IMR-90 (cell line): ENCODE measurements at regions not wholly inside any gene's neighbourhood (a gene's known extent, or its start where the extent isn't known, plus 50 kb on each side); places are given as distances from the start of the nearest gene placed in this dataset.

Experiments
- ATAC-seq: fragments of 200-7000 bp; cut with Tn5 transposase; 2 replicates; pipeline ENCODE4 v1.9.1; 2020; ENCODE audit warnings: low read depth, mild to moderate bottlenecking, moderate library complexity
- BruUV-seq: library from RNA; stranded (reverse); fragments of 400-500 nt; replicated peaks from 2 replicates; lab custom pipeline; 2021; lab: Mats Ljungman, UMichigan
- CTCF ChIA-PET: fragments of 300-600 bp; formaldehyde crosslinking; extraction: SDS; loops from one replicate; lab custom pipeline; 2021; ENCODE audit warnings: antibody characterized with exemption; lab: Yijun Ruan, JAX
- POLR2A ChIA-PET: fragments of 300-600 bp; sonication (Branson Sonifier 250); formaldehyde crosslinking; loops from one replicate; lab custom pipeline; 2022; ENCODE audit warnings: antibody characterized with exemption; ENCODE audit not compliant: unreplicated experiment; lab: Charles Lee
- DNase-seq: peaks from one replicate; pipeline ENCODE4 v3.0.0; 2013
- H2AFZ ChIP-seq: replicated peaks from 2 replicates; pipeline ENCODE3; 2013; ENCODE audit warnings: low read length, mild to moderate bottlenecking; ENCODE audit not compliant: poor library complexity
- H2AK5ac ChIP-seq: 2 replicates; pipeline ENCODE4 v1.6.1; 2013; ENCODE audit warnings: low read depth, low read length, inconsistent platforms
- H2AK9ac ChIP-seq: replicated peaks from 2 replicates; pipeline ENCODE3; 2013; ENCODE audit warnings: mild to moderate bottlenecking, low read depth, low read length, moderate library complexity; ENCODE audit not compliant: poor library complexity
- H2BK120ac ChIP-seq: 2 replicates; pipeline ENCODE4 v1.6.1; 2013; ENCODE audit warnings: low read depth, low read length, inconsistent platforms
- H2BK15ac ChIP-seq: 3 replicates; pipeline ENCODE4 v1.6.1; 2013; ENCODE audit warnings: low read depth, low read length, inconsistent platforms
- H2BK20ac ChIP-seq: 2 replicates; pipeline ENCODE4 v1.6.1; 2013; ENCODE audit warnings: low read depth, mild to moderate bottlenecking, inconsistent platforms, low read length, moderate library complexity
- H2BK5ac ChIP-seq: 2 replicates; pipeline ENCODE4 v1.6.1; 2013; ENCODE audit warnings: mild to moderate bottlenecking, low read depth, low read length, inconsistent platforms; ENCODE audit not compliant: poor library complexity, severe bottlenecking
- H3K14ac ChIP-seq: replicated peaks from 2 replicates; pipeline ENCODE4 v1.6.1; 2013; ENCODE audit warnings: low read depth, low read length, inconsistent platforms
- H3K18ac ChIP-seq: 2 replicates; pipeline ENCODE4 v1.6.1; 2013; ENCODE audit warnings: low read depth, low read length, control low read depth
- H3K23ac ChIP-seq: 2 replicates; pipeline ENCODE4 v1.6.1; 2013; ENCODE audit warnings: low read depth, low read length, inconsistent platforms
- H3K27ac ChIP-seq: 2 replicates; pipeline ENCODE4 v1.5.1; 2013; ENCODE audit warnings: mild to moderate bottlenecking, control low read depth, low read length; ENCODE audit not compliant: insufficient read depth
- H3K27me3 ChIP-seq: 2 replicates; pipeline ENCODE4 v1.6.1; 2013; ENCODE audit warnings: low read length; ENCODE audit not compliant: control insufficient read depth, insufficient read depth
- H3K36me3 ChIP-seq: 2 replicates; pipeline ENCODE4 v1.6.1; 2013; ENCODE audit warnings: low read length, mixed read lengths; ENCODE audit not compliant: control insufficient read depth, insufficient read depth
- H3K4ac ChIP-seq: 2 replicates; pipeline ENCODE4 v1.6.1; 2013; ENCODE audit warnings: low read depth, low read length, inconsistent platforms
- H3K4me1 ChIP-seq: 2 replicates; pipeline ENCODE4 v1.6.1; 2013; ENCODE audit warnings: low read length, mixed read lengths; ENCODE audit not compliant: control insufficient read depth, insufficient read depth
- H3K4me2 ChIP-seq: 2 replicates; pipeline ENCODE4 v1.6.1; 2013; ENCODE audit warnings: low read depth, mild to moderate bottlenecking, control low read depth, low read length, moderate library complexity
- H3K4me3 ChIP-seq: 2 replicates; pipeline ENCODE4 v1.5.1; 2013; ENCODE audit warnings: low read depth, mild to moderate bottlenecking, control low read depth, low read length, moderate library complexity; ENCODE audit not compliant: insufficient read depth
- H3K56ac ChIP-seq: 2 replicates; pipeline ENCODE4 v1.6.1; 2013; ENCODE audit warnings: low read length, inconsistent platforms; ENCODE audit not compliant: insufficient read depth; ENCODE audit errors: extremely low read depth
- H3K79me1 ChIP-seq, 2 experiments: 2 replicates each; pipeline ENCODE4 v1.6.1; 2013; ENCODE audit warnings: low read length in 2 of 2, inconsistent platforms in 1 of 2, low read depth in 1 of 2
- H3K9ac ChIP-seq: 2 replicates; pipeline ENCODE4 v1.6.1; 2013; ENCODE audit warnings: low read depth, low read length, control low read depth
- H3K9me1 ChIP-seq: 2 replicates; pipeline ENCODE4 v1.6.1; 2013; ENCODE audit warnings: low read length, inconsistent platforms; ENCODE audit not compliant: insufficient read depth
- H3K9me3 ChIP-seq: 2 replicates; pipeline ENCODE4 v1.6.1; 2013; ENCODE audit warnings: low read length; ENCODE audit not compliant: control insufficient read depth, insufficient read depth
- H4K20me1 ChIP-seq: 2 replicates; pipeline ENCODE4 v1.6.1; 2013; ENCODE audit warnings: low read length, inconsistent platforms; ENCODE audit not compliant: insufficient read depth
- H4K5ac ChIP-seq: 2 replicates; pipeline ENCODE4 v1.6.1; 2013; ENCODE audit warnings: mild to moderate bottlenecking, low read depth, low read length, control low read depth
- H4K8ac ChIP-seq, 2 experiments: 2 replicates each; pipeline ENCODE4 v1.6.1; 2013; ENCODE audit warnings: low read depth in 2 of 2, low read length in 2 of 2, control low read depth in 1 of 2, inconsistent platforms in 1 of 2
- H4K91ac ChIP-seq: 2 replicates; pipeline ENCODE4 v1.6.1; 2013; ENCODE audit warnings: low read depth, low read length, inconsistent platforms; ENCODE audit not compliant: insufficient read depth
- BHLHE40 ChIP-seq: fragments of 150-350 bp; IDR thresholded peaks from 2 replicates; pipeline ENCODE4 v1.6.1; 2016; ENCODE audit warnings: mild to moderate bottlenecking, low read depth, low read length
- CHD1 ChIP-seq: IDR thresholded peaks from 2 replicates; pipeline ENCODE4 v1.6.1; 2012; ENCODE audit warnings: low read depth, low read length, improper control_type of control experiment
- CTCF ChIP-seq: conservative IDR thresholded peaks from 2 replicates; pipeline ENCODE4 v1.5.1; 2012; ENCODE audit warnings: mild to moderate bottlenecking, low read depth, low read length, improper control_type of control experiment
- ELK1 ChIP-seq: fragments of 150-350 bp; IDR thresholded peaks from 2 replicates; pipeline ENCODE4 v1.6.1; 2016; ENCODE audit warnings: low read depth, mild to moderate bottlenecking, low read length, moderate library complexity, borderline replicate concordance
- MAZ ChIP-seq: IDR thresholded peaks from 2 replicates; pipeline ENCODE4 v1.6.1; 2012; ENCODE audit warnings: low read depth, mild to moderate bottlenecking, low read length, improper control_type of control experiment, moderate library complexity, borderline replicate concordance
- MXI1 ChIP-seq: IDR thresholded peaks from 2 replicates; pipeline ENCODE4 v1.6.1; 2012; ENCODE audit warnings: low read depth, mild to moderate bottlenecking, low read length, moderate library complexity, borderline replicate concordance
- POLR2A ChIP-seq: IDR thresholded peaks from 2 replicates; pipeline ENCODE4 v1.6.1; 2012; ENCODE audit warnings: mild to moderate bottlenecking, low read depth, low read length
- RAD21 ChIP-seq: IDR thresholded peaks from 2 replicates; pipeline ENCODE4 v1.6.1; 2012; ENCODE audit warnings: low read length, improper control_type of control experiment
- RFX5 ChIP-seq: IDR thresholded peaks from 2 replicates; pipeline ENCODE4 v1.8.0; 2012; ENCODE audit warnings: low read depth, mild to moderate bottlenecking, low read length, moderate library complexity
- SMC3 ChIP-seq: fragments of 150-350 bp; IDR thresholded peaks from 2 replicates; pipeline ENCODE4 v1.6.1; 2016; ENCODE audit warnings: low read depth, mild to moderate bottlenecking, antibody characterized with exemption, low read length, moderate library complexity
- USF2 ChIP-seq: fragments of 150-350 bp; IDR thresholded peaks from 2 replicates; pipeline ENCODE4 v1.6.1; 2017; ENCODE audit warnings: mild to moderate bottlenecking, antibody characterized with exemption, low read length, low read depth
- WGBS, 2 experiments: methylation state at CpG; one replicate each; pipeline versions ENCODE4 v1.1.5 to v1.1.7; 2013; ENCODE audit warnings: missing lambda C conversion rate in 2 of 2; ENCODE audit not compliant: insufficient read length in 1 of 2; ENCODE audit errors: extremely low coverage in 2 of 2; 5-methylcytosine and 5-hydroxymethylcytosine counted together
- dilution Hi-C: fragments of 300-500 bp; cut with HindIII; formaldehyde crosslinking; loops from one replicate; pipeline ENCODE4 v1.14.3; 2018; ENCODE audit warnings: low sequenced_read_pairs; ENCODE audit not compliant: unreplicated experiment
- in situ Hi-C: fragments of 300-500 bp; cut with MboI; formaldehyde crosslinking; loops from 3 replicates; pipeline ENCODE4 v1.14.3; 2019; ENCODE audit warnings: low sequenced_read_pairs, inconsistent platforms, mixed read lengths
- intact Hi-C: fragments of 100-400 bp; cut with micrococcal nuclease; formaldehyde crosslinking; loops from 2 replicates; pipeline ENCODE4 v1.10.0; 2022

- Histone ChIP-seq H4K8ac (no peak overlapping the region), H4K5ac (no peak overlapping the region), H2BK120ac (no peak overlapping the region), H3K14ac (no peak overlapping the region), H2BK20ac (no peak overlapping the region), H3K27ac (no peak overlapping the region), H4K91ac (no peak overlapping the region), H2BK5ac (no peak overlapping the region), H3K27me3 (no peaks in the 10 kb centered on the region), H3K4me3 (no peak overlapping the region), H3K36me3 (no peaks in the 10 kb centered on the region), H3K18ac (no peak overlapping the region), H2AFZ (no peak overlapping the region), H3K9ac (no peak overlapping the region), H2AK5ac (no peak overlapping the region), H3K4ac (no peak overlapping the region), H4K20me1 (no peaks in the 10 kb centered on the region), H3K4me1 (no peaks in the 10 kb centered on the region), H3K56ac (no peak overlapping the region), H3K79me1 (no peaks in the 10 kb centered on the region), H2BK15ac (no peak overlapping the region), H3K9me3 (peaks cover 2% of the 10 kb centered on the region; the same call in 1 of the 2 replicates), H3K9me1 (no peaks in the 10 kb centered on the region), H3K4me2 (no peak overlapping the region), H3K23ac (no peak overlapping the region), H2AK9ac (no peak overlapping the region)
- BruUV-seq: no TSS peak
- in situ Hi-C loops: no loop called here
- dilution Hi-C loops: no loop called here
- intact Hi-C loops: loop anchor here (1.0 kb wide), 1 partner anchor 296 kb away; no protein-coding TSS in a partner anchor
- peak; percentile 46 for TF ChIP-seq CTCF
- TF ChIP-seq USF2: no peak
- TF ChIP-seq CHD1: no peak
- TF ChIP-seq ELK1: no peak
- 0 out of 2 replicates have a peak, but pooled peaks have one; percentile 7 for TF ChIP-seq SMC3
- TF ChIP-seq RAD21: peak; percentile 36; the same call in 1 of the 2 replicates
- no peak for TF ChIP-seq RFX5
- no peak for TF ChIP-seq MAZ
- no peak for TF ChIP-seq POLR2A
- no peak for TF ChIP-seq BHLHE40
- TF ChIP-seq MXI1: no peak
- POLR2A ChIA-PET: no interaction called here
- WGBS, 2 experiments: no CpG with 5 or more reads among the region's 3 CpGs
- ATAC-seq: peak; percentile 79
- CTCF ChIA-PET: interaction anchor here (1.0 kb wide), 1 partner anchor 39 kb away, joined by 3 read pairs; no protein-coding TSS in a partner anchor
- peak; percentile 6 for DNase-seq
Measured at GRCh38 chrX:80578517-80579105, 158.4 kb downstream of the TENT5D start.
